Aorta (tissue), 5 donors: ENCODE measurements at regions not wholly inside any gene's neighbourhood (a gene's known extent, or its start where the extent isn't known, plus 50 kb on each side); places are given as distances from the start of the nearest gene placed in this dataset.
"Not testable (repeated sequence)": the region's sequence is repeated elsewhere in the genome, so short reads cannot be mapped to it uniquely, and the experiment has no call there.

Experiments used
- ATAC-seq: fragments of 200-7000 bp; cut with Tn5 transposase; one replicate; pipeline ENCODE4 v1.9.1; 2022; ENCODE audit warnings: moderate library complexity; ENCODE audit not compliant: low FRiP score
- DNase-seq, 2 donors: peaks; one replicate each; pipeline ENCODE4 v3.0.0-alpha.2; 2020
- H3K27ac ChIP-seq, 2 donors: one replicate each; pipeline ENCODE4 v1.5.1; 2013; ENCODE audit warnings: low read length in 2 of 2, mild to moderate bottlenecking in 2 of 2, moderate library complexity in 2 of 2, control low read depth in 1 of 2, inconsistent platforms in 1 of 2, low read depth in 1 of 2
- H3K27me3 ChIP-seq, 2 donors: one replicate each; pipeline ENCODE4 v1.6.1; 2013; ENCODE audit warnings: control low read depth in 1 of 2, low read length in 1 of 2, mild to moderate bottlenecking in 1 of 2, moderate library complexity in 1 of 2; ENCODE audit not compliant: insufficient read depth in 2 of 2, control insufficient read depth in 1 of 2
- H3K36me3 ChIP-seq, 2 donors: one replicate each; pipeline ENCODE4 v1.6.1; 2013; ENCODE audit warnings: control low read depth in 1 of 2, low read length in 1 of 2, mild to moderate bottlenecking in 1 of 2; ENCODE audit not compliant: insufficient read depth in 2 of 2, control insufficient read depth in 1 of 2
- H3K4me1 ChIP-seq, 2 donors: one replicate each; pipeline ENCODE4 v1.6.1; 2013; ENCODE audit warnings: low read length in 2 of 2, control low read depth in 1 of 2, mild to moderate bottlenecking in 1 of 2, moderate library complexity in 1 of 2; ENCODE audit not compliant: insufficient read depth in 2 of 2, control insufficient read depth in 1 of 2
- H3K4me3 ChIP-seq, 2 donors: one replicate each; pipeline ENCODE4 v1.5.1; 2013; ENCODE audit warnings: low read length in 2 of 2, control low read depth in 1 of 2, mild to moderate bottlenecking in 1 of 2
- H3K9me3 ChIP-seq: one replicate; pipeline ENCODE4 v1.6.1; 2013; ENCODE audit warnings: mild to moderate bottlenecking, low read length; ENCODE audit not compliant: control insufficient read depth
- WGBS, 2 donors: extraction: QIAGEN DNeasy Blood & Tissue Kit; methylation state at CpG; one replicate each; pipeline ENCODE4 v1.1.7; 2013; 5-methylcytosine and 5-hydroxymethylcytosine counted together
- intact Hi-C, 2 donors: fragments of 100-400 bp; cut with DNase I; formaldehyde crosslinking; loops; one replicate each; pipeline versions ENCODE4 v1.14.2 to v1.15.0; 2022
- donor health status: healthy with polysubstance abuse.
- donor health status: Bipolar disorder and iron deficiency.
- donor health status: DM: no; HTN: no; CAD: no.
- donor health status: DM: no; HTN: no; CAD: no.
- donor health status: DM: yes; HTN: yes; CAD: no.

DNA sequence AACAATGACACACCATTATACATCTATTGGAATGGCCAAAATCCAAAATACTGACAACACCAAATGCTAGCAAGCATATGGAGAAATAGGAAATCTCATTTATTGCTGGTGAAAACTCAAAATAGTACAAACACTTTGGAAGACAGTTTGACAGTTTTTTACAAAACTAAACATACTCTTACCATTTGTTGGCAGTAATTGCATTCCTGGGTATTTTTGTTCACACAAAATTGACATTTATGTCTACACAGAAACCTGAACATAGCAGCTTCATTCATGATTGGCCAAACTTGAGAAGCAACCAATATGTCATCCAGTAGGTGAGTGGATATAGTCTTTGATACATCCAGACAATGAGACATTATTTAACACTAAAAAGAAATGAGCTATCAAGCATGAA, 489.9 kb downstream of the PLOD2 start:
- no peak for DNase-seq
- no peaks in the 10 kb centered on the region for H3K9me3 ChIP-seq
- intact Hi-C loops: no loop called here
- H3K27me3 ChIP-seq: no peaks in the 10 kb centered on the region
- no peak overlapping the region for H3K27ac ChIP-seq
- no peaks in the 10 kb centered on the region for H3K4me1 ChIP-seq
- H3K36me3 ChIP-seq: no peaks in the 10 kb centered on the region
- no peak overlapping the region for H3K4me3 ChIP-seq
- ATAC-seq: no peak

DNA sequence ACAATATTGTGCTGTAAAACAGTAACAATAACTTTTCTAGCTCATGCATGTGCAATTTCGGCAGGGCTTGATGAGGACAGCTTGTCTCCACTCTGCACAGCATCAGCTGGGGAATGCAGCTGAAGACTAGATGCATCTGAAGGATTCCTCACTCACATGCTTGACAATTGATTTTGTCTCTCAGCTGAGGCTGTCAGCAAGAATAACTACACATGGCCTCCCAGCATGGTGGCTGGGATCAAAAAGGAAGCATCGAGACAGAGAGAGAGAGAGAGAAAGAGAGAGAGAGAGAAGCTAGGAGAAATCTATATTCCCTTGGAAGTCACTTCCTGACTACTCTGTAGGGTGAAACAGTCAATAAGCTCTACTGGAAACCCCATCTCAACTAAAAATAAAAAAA, 487.1 kb downstream of the PLOD2 start:
- WGBS, 2 donors: 80 to 81% methylated on average over 2 of the region's 2 CpGs
- intact Hi-C loops: no loop called here

DNA sequence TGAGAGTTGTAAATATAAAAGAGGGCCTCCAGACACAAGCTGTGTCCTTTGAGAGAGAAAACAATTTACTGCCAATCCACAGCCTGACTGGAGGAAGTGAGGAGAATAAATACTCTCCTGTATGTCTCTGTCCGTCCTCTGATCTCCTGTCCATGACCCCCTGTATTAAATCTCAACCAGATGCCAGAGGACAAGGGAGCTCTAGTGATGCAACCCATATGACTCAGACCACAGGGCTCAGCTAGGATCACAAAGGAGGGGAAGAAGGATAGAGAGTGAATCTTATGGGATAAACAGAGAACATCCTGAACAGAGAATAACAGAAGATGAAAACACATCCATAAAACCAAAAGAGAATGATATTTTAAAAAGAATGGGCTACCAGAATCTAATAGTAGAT, 482.6 kb downstream of the PLOD2 start:
- Histone ChIP-seq H3K9me3 (no peaks in the 10 kb centered on the region), H3K36me3 (no peaks in the 10 kb centered on the region), H3K4me3 (no peak overlapping the region), H3K27me3 (no peaks in the 10 kb centered on the region), H3K4me1 (peaks cover 0 to 2% of the 10 kb centered on the region in 2 donors), H3K27ac (no peak overlapping the region)
- no peak for ATAC-seq
- WGBS, 2 donors: 88 to 93% methylated on average over 1 of the region's 1 CpG
- intact Hi-C loops: no loop called here
- no peak for DNase-seq

More for the DNA sequence above, 487.1 kb downstream of the PLOD2 start:
- Histone ChIP-seq H3K27me3 (no peaks in the 10 kb centered on the region), H3K9me3 (no peaks in the 10 kb centered on the region), H3K4me3 (no peak overlapping the region), H3K27ac (no peak overlapping the region), H3K36me3 (no peaks in the 10 kb centered on the region), H3K4me1 (peaks cover 0 to 2% of the 10 kb centered on the region in 2 donors)
- no peak for ATAC-seq
- no peak for DNase-seq

DNA sequence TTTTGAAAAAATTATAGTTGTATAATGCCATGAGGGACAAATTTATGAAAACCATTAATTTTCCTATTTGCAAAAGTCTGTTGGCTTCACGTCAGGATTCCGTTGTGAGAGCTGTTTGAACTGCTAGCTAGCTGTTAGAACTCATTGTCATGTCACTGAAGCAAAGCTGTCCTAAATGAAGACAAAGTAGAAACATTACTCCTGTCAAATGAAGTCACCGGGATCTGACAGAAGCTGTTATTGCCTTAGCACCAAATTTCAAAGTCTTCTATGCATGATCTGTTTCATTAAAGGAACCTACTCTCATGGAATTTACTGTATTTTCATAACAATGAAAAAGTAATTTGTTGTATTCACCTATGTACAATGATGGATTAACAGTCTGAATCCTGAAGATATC, 479.8 kb downstream of the PLOD2 start:
- DNase-seq (no peak), ATAC-seq (no peak)
- no peak overlapping the region for H3K4me3 ChIP-seq
- WGBS, 2 donors: 53 to 56% methylated on average over 3 of the region's 3 CpGs
- H3K4me1 ChIP-seq: peaks cover 0 to 2% of the 10 kb centered on the region in 2 donors
- no peak overlapping the region for H3K27ac ChIP-seq
- intact Hi-C loops: no loop called here
- H3K27me3 ChIP-seq: no peaks in the 10 kb centered on the region
- H3K36me3 ChIP-seq: no peaks in the 10 kb centered on the region
- H3K9me3 ChIP-seq: no peaks in the 10 kb centered on the region

DNA sequence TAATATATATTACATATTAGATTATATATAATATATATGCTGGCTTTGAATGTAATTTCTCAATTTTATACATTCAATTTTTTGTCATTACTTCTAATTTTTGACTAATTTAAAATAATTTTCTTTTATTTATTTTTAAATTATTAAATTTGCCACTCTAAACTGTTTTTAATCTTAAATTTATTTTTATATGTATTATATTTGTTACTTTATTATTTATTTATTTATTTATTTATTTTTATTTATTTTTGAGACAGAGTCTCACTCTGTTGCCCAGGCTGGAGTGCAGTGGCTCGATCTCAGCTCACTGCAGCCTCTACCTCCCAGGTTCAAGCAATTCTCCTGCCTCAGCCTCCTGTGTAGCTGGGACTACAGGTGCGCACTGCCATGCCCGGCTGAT, 473.0 kb downstream of the PLOD2 start:
- DNase-seq, ATAC-seq, H3K4me1 ChIP-seq, H3K4me3 ChIP-seq, H3K27me3 ChIP-seq, H3K9me3 ChIP-seq, H3K36me3 ChIP-seq, intact Hi-C loops, H3K27ac ChIP-seq: not testable (repeated sequence)
- WGBS, 2 donors: 76% methylated on average over 3 of the region's 3 CpGs

DNA sequence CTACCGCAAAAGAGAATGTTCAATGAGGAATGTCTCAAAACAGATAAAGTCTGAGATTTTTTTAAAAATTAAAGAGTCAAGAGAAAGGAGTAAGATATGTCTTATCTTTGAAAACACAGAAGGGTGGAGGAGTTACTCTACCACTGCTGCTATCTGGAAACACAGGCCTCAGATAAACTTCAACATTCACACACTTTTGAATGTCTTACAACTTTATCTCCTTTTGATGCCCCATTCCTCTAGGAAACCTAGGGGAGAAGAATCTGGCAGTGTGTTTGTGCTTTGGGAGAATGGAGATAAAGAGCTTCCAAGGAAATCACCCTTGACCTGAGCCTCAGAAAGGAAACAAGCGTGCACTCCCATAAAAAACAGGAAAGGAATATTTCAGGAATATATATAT, 468.2 kb downstream of the PLOD2 start:
- ATAC-seq (no peak), DNase-seq (no peak)
- intact Hi-C loops: no loop called here
- Histone ChIP-seq H3K36me3 (no peaks in the 10 kb centered on the region), H3K4me1 (no peaks in the 10 kb centered on the region), H3K4me3 (no peak overlapping the region), H3K9me3 (no peaks in the 10 kb centered on the region), H3K27ac (no peak overlapping the region), H3K27me3 (no peaks in the 10 kb centered on the region)
- 96 to 98% methylated on average over 2 of the region's 2 CpGs for WGBS, 2 donors

DNA sequence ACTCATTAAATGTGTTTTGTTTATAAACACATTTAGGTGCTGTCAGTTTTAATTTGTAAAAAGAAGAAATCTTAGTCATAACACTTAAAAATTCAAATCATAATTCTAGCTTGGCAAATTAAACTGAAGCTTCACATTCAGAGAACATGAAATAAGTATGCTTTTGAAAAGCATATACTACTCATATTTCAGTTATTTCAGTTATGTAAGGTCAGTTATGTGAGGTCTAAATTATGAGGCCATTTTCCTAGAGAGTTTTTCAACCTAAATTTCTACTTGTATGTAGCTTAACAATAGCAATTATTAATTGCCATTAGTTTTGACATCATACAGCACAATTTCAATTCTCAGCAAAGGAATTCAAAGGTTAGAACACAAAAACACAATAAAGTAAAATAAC, 465.0 kb downstream of the PLOD2 start:
- H3K9me3 ChIP-seq: no peaks in the 10 kb centered on the region
- H3K4me3 ChIP-seq: no peak overlapping the region
- no peaks in the 10 kb centered on the region for H3K4me1 ChIP-seq
- no peaks in the 10 kb centered on the region for H3K27me3 ChIP-seq
- no peak for DNase-seq
- intact Hi-C loops: no loop called here
- no peaks in the 10 kb centered on the region for H3K36me3 ChIP-seq
- H3K27ac ChIP-seq: no peak overlapping the region
- ATAC-seq: no peak

DNA sequence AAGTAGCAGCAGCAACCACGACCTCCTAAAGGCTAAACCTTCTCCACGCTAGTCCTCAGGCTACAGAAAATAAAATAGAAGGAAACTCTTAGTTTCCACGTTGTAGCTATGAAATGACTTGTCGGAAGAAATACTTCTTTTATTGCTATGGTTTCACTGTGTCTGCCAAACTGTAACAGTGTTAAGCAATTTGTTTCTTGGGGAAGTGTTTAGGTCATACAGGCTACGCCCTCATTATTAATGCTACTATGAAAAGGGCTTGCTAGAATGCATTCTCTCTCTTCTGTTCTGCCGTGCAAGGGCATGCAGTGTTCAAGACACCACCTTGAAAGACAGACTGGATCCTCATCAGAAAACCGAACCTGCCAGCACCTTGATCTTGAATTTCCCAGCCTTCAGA, 462.7 kb downstream of the PLOD2 start:
- intact Hi-C loops: no loop called here
- no peak overlapping the region for H3K27ac ChIP-seq
- no peaks in the 10 kb centered on the region for H3K9me3 ChIP-seq
- H3K27me3 ChIP-seq: no peaks in the 10 kb centered on the region
- DNase-seq (no peak), ATAC-seq (no peak)
- H3K4me3 ChIP-seq: no peak overlapping the region
- H3K4me1 ChIP-seq: no peaks in the 10 kb centered on the region
- no peaks in the 10 kb centered on the region for H3K36me3 ChIP-seq
- WGBS, 2 donors: 41 to 51% methylated on average over 7 of the region's 7 CpGs

DNA sequence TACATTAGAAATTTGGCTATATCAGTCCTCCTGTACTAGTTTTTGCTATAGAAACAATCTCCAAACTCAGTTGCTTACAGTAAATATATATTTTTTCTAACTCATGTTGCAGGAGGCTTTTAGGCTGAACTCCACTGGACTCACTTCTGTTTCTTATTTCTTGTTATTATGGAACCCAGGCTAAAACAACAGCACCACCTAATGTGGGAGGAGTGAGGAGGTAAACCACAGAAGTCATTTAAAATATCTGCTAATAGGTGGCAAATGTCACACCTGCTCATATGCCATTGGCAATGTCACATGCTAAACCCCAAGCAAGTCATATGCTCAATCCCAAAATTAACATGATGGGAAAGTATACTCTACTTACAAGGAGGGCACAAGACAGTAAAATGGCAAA, 462.2 kb downstream of the PLOD2 start:
- intact Hi-C loops: no loop called here
- no peak for DNase-seq
- Histone ChIP-seq H3K4me1 (no peaks in the 10 kb centered on the region), H3K4me3 (no peak overlapping the region), H3K36me3 (no peaks in the 10 kb centered on the region), H3K9me3 (no peaks in the 10 kb centered on the region), H3K27ac (no peak overlapping the region), H3K27me3 (no peaks in the 10 kb centered on the region)
- no peak for ATAC-seq

DNA sequence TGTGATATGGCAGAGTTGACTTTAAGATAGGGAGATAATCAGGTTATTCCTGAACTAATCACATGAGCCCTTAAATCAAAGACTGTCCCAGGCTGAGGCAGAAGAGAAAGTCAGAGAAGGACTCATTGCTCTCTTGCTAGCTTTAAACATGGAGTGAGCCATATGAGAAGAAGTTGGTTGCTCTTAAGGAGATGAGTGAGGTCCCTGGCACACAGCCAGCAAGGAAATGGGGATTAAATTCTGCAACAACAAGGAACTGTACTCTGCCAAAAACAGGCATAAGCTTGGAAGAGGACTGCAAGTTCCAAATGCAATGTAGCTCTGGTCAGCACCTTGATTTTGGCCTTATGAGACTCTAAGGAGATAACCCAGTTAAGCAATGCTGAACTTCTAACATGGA, 457.0 kb downstream of the PLOD2 start:
- ATAC-seq: no peak
- no peaks in the 10 kb centered on the region for H3K36me3 ChIP-seq
- no peak overlapping the region for H3K27ac ChIP-seq
- no peaks in the 10 kb centered on the region for H3K9me3 ChIP-seq
- H3K4me3 ChIP-seq: no peak overlapping the region
- no peak for DNase-seq
- H3K27me3 ChIP-seq: no peaks in the 10 kb centered on the region
- intact Hi-C loops: no loop called here
- no peaks in the 10 kb centered on the region for H3K4me1 ChIP-seq
